ENCODE measurements at regions not wholly inside any gene's neighbourhood (a gene's known extent, or its start where the extent isn't known, plus 50 kb on each side); places are given as distances from the start of the nearest gene placed in this dataset.

GRCh38 chr2:397926-398325, 110.0 kb upstream of the ALKAL2 start:
- TF ChIP-seq, protein P1, sequence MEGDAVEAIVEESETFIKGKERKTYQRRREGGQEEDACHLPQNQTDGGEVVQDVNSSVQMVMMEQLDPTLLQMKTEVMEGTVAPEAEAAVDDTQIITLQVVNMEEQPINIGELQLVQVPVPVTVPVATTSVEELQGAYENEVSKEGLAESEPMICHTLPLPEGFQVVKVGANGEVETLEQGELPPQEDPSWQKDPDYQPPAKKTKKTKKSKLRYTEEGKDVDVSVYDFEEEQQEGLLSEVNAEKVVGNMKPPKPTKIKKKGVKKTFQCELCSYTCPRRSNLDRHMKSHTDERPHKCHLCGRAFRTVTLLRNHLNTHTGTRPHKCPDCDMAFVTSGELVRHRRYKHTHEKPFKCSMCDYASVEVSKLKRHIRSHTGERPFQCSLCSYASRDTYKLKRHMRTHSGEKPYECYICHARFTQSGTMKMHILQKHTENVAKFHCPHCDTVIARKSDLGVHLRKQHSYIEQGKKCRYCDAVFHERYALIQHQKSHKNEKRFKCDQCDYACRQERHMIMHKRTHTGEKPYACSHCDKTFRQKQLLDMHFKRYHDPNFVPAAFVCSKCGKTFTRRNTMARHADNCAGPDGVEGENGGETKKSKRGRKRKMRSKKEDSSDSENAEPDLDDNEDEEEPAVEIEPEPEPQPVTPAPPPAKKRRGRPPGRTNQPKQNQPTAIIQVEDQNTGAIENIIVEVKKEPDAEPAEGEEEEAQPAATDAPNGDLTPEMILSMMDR (conservative IDR thresholded peaks at IDR 0.05; ENCODE audit: low read depth, low read length), result no peak
- no peak for TF ChIP-seq EZH2phosphoT487 (IDR thresholded peaks at IDR 0.05; ENCODE audit: borderline replicate concordance, low read length)

All from PC-3 (cell line).